Nephron progenitor cell (in vitro differentiated cells): ENCODE measurements at regions not wholly inside any gene's neighbourhood (a gene's known extent, or its start where the extent isn't known, plus 50 kb on each side); places are given as distances from the start of the nearest gene placed in this dataset.

Source experiments
- DNase-seq: peaks from one replicate; pipeline ENCODE4 v3.0.0; 2021
- H3K27ac Mint-ChIP-seq: 2 replicates; pipeline ENCODE4 v1.8.0; 2021; ENCODE audit warnings: mild to moderate bottlenecking, moderate library complexity, mixed read lengths
- H3K27me3 Mint-ChIP-seq: 2 replicates; pipeline ENCODE4 v1.8.0; 2021; ENCODE audit warnings: mild to moderate bottlenecking, low read depth, mixed read lengths; ENCODE audit not compliant: poor library complexity
- H3K36me3 Mint-ChIP-seq: 2 replicates; pipeline ENCODE4 v1.8.0; 2021; ENCODE audit warnings: low read depth, mixed read lengths
- H3K4me1 Mint-ChIP-seq: 2 replicates; pipeline ENCODE4 v1.8.0; 2021; ENCODE audit warnings: mixed read lengths
- H3K4me3 Mint-ChIP-seq: 2 replicates; pipeline ENCODE4 v1.8.0; 2021; ENCODE audit warnings: mild to moderate bottlenecking, moderate library complexity, mixed read lengths
- H3K9me3 Mint-ChIP-seq: 2 replicates; pipeline ENCODE4 v1.8.0; 2021; ENCODE audit warnings: mild to moderate bottlenecking, moderate library complexity, mixed read lengths
- TF ChIP-seq, protein P1 (sequence below): fragments of 200-600 bp; sonication (generic); IDR thresholded peaks from 2 replicates; pipeline ENCODE4 v1.5.0; 2021; ENCODE audit warnings: antibody characterized with exemption

DNA sequence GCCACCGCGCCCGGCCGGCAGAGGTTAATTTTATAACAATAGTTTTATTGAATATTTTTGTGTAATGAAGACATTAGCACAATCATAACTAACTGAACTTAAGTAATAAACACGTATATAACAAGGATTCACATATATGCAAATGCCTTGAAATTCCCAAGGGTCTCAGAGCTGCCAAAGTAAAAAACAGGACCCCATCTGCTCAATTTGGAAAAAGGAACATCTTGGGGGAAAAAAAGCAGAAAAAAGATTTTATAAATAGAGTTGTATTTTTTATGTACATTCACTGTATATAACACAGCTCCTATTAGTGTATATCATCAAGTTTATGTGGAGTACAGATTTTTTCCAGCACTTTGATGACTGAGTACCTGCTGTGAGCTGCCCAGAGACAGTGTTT, 366.7 kb downstream of the BRINP1 start:
- H3K4me3 Mint-ChIP-seq = no peak overlapping the region
- peaks cover 5% of the 10 kb centered on the region for H3K27me3 Mint-ChIP-seq
- H3K36me3 Mint-ChIP-seq = no peaks in the 10 kb centered on the region
- TF ChIP-seq, protein P1, sequence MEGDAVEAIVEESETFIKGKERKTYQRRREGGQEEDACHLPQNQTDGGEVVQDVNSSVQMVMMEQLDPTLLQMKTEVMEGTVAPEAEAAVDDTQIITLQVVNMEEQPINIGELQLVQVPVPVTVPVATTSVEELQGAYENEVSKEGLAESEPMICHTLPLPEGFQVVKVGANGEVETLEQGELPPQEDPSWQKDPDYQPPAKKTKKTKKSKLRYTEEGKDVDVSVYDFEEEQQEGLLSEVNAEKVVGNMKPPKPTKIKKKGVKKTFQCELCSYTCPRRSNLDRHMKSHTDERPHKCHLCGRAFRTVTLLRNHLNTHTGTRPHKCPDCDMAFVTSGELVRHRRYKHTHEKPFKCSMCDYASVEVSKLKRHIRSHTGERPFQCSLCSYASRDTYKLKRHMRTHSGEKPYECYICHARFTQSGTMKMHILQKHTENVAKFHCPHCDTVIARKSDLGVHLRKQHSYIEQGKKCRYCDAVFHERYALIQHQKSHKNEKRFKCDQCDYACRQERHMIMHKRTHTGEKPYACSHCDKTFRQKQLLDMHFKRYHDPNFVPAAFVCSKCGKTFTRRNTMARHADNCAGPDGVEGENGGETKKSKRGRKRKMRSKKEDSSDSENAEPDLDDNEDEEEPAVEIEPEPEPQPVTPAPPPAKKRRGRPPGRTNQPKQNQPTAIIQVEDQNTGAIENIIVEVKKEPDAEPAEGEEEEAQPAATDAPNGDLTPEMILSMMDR = no peak
- DNase-seq = no peak
- H3K27ac Mint-ChIP-seq = no peak overlapping the region
- H3K9me3 Mint-ChIP-seq = no peaks in the 10 kb centered on the region
- H3K4me1 Mint-ChIP-seq = peaks cover 13% of the 10 kb centered on the region

DNA sequence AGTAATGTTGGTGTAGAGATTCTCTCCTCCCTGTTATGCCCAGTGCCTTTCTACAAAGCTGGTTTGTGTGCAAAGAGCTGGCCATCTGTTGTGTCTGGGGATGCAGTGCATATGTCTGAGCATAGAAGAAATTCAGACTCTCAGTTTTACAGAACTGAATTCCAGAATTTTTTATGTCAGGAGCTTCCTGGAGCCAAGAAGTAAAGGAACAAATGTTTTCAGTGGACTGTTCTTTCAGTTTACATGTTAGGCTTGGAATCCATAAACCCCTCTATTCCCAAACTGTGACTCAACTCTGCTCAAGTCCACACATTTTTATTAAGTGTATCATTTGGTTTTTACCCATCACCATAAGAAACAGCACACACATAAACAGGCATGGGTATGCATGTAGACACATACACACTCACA, 366.0 kb downstream of the BRINP1 start:
- no peaks in the 10 kb centered on the region for H3K36me3 Mint-ChIP-seq
- TF ChIP-seq, protein P1 = no peak
- H3K9me3 Mint-ChIP-seq = no peaks in the 10 kb centered on the region
- peaks cover 13% of the 10 kb centered on the region for H3K4me1 Mint-ChIP-seq
- H3K27me3 Mint-ChIP-seq = peaks cover 5% of the 10 kb centered on the region
- DNase-seq = no peak
- H3K27ac Mint-ChIP-seq = no peak overlapping the region
- H3K4me3 Mint-ChIP-seq = no peak overlapping the region

DNA sequence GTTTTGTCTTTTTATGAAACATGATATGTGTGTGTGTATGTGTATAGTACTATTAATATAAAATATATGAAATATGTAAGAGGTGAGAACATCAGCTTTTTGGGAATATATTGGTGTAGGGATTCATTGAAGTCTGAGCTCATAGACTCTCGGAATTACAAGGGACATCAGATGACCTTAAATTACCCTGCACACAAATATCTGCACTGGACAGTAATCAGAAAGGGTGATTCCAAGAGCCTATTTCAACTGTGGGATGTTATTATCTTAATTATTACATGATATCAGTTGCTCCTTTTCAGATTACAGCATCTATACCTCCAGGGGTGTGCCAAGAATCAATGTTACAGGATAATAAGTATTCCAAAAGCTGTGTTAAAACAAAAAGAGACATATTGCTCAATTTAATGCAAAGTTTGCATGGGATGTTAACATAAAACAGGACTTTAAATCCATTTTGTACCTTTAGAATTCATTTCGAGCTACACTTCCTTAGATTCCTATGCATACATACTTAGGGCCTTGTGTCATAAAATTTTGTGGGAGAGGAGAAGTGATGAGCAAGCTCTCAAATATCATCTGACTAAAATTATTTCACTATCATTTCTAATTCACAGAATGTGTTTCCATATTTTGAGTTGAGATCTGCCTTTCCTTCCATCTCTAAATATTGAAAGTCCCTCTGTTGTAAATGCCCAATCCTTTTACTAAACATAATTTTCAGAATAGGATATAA, 365.2 kb downstream of the BRINP1 start:
- Mint-ChIP-seq H3K4me3 (no peak overlapping the region), H3K27ac (no peak overlapping the region), H3K36me3 (no peaks in the 10 kb centered on the region), H3K9me3 (no peaks in the 10 kb centered on the region), H3K4me1 (peaks cover 13% of the 10 kb centered on the region), H3K27me3 (peaks cover 5% of the 10 kb centered on the region)
- DNase-seq = no peak
- TF ChIP-seq, protein P1 = no peak

DNA sequence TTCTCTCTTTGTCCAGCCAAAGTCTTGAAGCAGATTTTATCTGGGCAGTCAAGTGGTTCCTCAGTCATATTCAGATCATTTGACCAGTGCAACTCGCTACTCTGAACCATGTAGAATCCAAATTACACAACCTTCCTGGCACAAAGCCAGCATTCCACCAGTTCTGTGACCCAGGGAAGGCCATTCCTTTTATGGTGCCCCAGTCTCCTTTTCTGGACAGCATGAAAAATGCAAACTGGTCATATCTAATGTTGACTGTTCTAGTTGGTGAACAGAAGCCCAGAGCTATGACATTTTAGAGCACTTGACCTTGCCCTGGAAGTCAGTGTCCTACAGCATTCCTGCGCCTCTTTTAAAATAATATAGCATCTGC, 364.6 kb downstream of the BRINP1 start:
- no peak overlapping the region for H3K4me3 Mint-ChIP-seq
- no peak overlapping the region for H3K27ac Mint-ChIP-seq
- H3K9me3 Mint-ChIP-seq = no peaks in the 10 kb centered on the region
- no peak for DNase-seq
- peaks cover 5% of the 10 kb centered on the region for H3K27me3 Mint-ChIP-seq
- peaks cover 13% of the 10 kb centered on the region for H3K4me1 Mint-ChIP-seq
- TF ChIP-seq, protein P1 = no peak
- H3K36me3 Mint-ChIP-seq = no peaks in the 10 kb centered on the region

DNA sequence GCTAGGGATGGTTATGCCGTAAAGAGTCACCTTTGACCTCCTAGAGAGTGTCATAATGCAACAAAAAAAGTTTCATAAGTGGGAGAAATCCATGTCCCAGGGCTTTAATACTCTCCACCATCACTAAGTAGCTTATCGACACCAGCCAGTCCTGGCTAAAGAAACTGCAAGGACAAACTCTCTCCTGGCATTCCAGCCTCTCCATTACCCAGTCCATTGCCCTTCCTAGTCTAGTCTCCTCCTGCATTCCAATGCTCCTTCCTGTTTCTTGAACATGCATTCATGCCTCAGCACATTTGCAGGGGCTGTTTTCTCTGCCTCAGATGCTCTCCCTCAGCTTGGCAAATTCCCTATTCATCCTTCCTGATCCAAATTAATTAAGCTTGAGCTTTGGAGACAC, 364.1 kb downstream of the BRINP1 start:
- Mint-ChIP-seq H3K36me3 (no peaks in the 10 kb centered on the region), H3K4me1 (peaks cover 13% of the 10 kb centered on the region), H3K27me3 (peaks cover 5% of the 10 kb centered on the region), H3K9me3 (no peaks in the 10 kb centered on the region), H3K27ac (peak overlapping the region; percentile 6), H3K4me3 (no peak overlapping the region)
- TF ChIP-seq, protein P1 = no peak
- DNase-seq = no peak

DNA sequence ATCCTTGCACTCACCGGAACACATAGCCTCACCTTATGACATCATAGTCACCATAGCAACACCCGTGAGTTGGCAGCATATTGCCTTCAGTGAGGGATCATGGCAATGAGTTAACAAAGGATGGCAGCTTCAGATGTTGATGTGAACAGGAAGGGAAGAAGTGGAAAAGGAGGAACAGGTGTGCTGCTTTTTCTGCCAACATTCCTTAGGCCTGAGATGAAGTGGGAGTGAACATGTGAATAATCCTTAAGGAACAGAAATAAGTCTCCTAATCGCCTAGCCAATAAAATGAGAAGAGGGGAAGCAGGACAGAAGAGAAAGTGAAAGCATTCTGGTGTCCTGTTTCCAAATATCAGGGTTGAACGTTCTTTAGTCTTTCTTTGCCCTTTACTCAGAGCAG, 360.0 kb downstream of the BRINP1 start:
- H3K36me3 Mint-ChIP-seq = no peaks in the 10 kb centered on the region
- H3K4me1 Mint-ChIP-seq = peaks cover 27% of the 10 kb centered on the region
- no peak overlapping the region for H3K27ac Mint-ChIP-seq
- peaks cover 5% of the 10 kb centered on the region for H3K27me3 Mint-ChIP-seq
- TF ChIP-seq, protein P1 = no peak
- DNase-seq = no peak
- H3K9me3 Mint-ChIP-seq = no peaks in the 10 kb centered on the region
- H3K4me3 Mint-ChIP-seq = no peak overlapping the region
